ENCODE measurements at regions not wholly inside any gene's neighbourhood (a gene's known extent, or its start where the extent isn't known, plus 50 kb on each side); places are given as distances from the start of the nearest gene placed in this dataset.

GRCh38 chr11:21634491-21634890 is 558.4 kb upstream of the ANO5 start:
- TF ChIP-seq CTCF (conservative IDR thresholded peaks at IDR 0.05 in 1 of 2, IDR thresholded peaks at IDR 0.05 in 1 of 2; ENCODE audit: low read depth in 1 of 2, low read length in 2 of 2) (no peak), EZH2 (IDR thresholded peaks at IDR 0.05; ENCODE audit: low read length, missing control alignments) (no peak)
